OCI-LY3 (cell line): ENCODE measurements at regions not wholly inside any gene's neighbourhood (a gene's known extent, or its start where the extent isn't known, plus 50 kb on each side); places are given as distances from the start of the nearest gene placed in this dataset.

Experiments used
- H2AFZ ChIP-seq: fragments of 200-600, 300-600 bp; shearing (Covaris generic); 2 replicates; pipeline ENCODE4 v1.6.0; 2014; ENCODE audit warnings: antibody characterized with exemption, low read depth, low read length
- H3K27ac ChIP-seq: fragments of 200-600, 300-600 bp; sonication (generic); 2 replicates; pipeline ENCODE4 v1.5.1; 2014; ENCODE audit warnings: mild to moderate bottlenecking, low read length, moderate library complexity, mixed read lengths
- H3K27me3 ChIP-seq: fragments of 200-600, 300-600 bp; sonication (generic); 2 replicates; pipeline ENCODE4 v1.6.1; 2014; ENCODE audit warnings: low read depth, low read length, mixed read lengths
- H3K36me3 ChIP-seq: fragments of 200-600, 300-600 bp; sonication (generic); replicated peaks from 2 replicates; pipeline ENCODE3; 2014; ENCODE audit warnings: low read depth, low read length, mixed read lengths
- H3K4me1 ChIP-seq: fragments of 300-600, 200-600 bp; sonication (generic); 2 replicates; pipeline ENCODE4 v1.6.1; 2014; ENCODE audit warnings: low read length, mixed read lengths
- H3K4me2 ChIP-seq: fragments of 200-600, 300-600 bp; sonication (generic); 2 replicates; pipeline ENCODE4 v1.6.1; 2014; ENCODE audit warnings: low read length, mixed read lengths
- H3K4me3 ChIP-seq: fragments of 300-600, 200-600 bp; sonication (generic); 2 replicates; pipeline ENCODE4 v1.5.1; 2014; ENCODE audit warnings: antibody characterized with exemption, mild to moderate bottlenecking, low read length, moderate library complexity
- H3K79me2 ChIP-seq: fragments of 300-600, 200-600 bp; shearing (Covaris generic); 2 replicates; pipeline ENCODE4 v1.6.1; 2014; ENCODE audit warnings: mild to moderate bottlenecking, low read length, mixed read lengths
- H3K9ac ChIP-seq: fragments of 300-600, 200-600 bp; shearing (Covaris generic); 2 replicates; pipeline ENCODE4 v1.6.0; 2014; ENCODE audit warnings: mild to moderate bottlenecking, low read length, moderate library complexity
- H3K9me3 ChIP-seq: fragments of 200-600, 300-600 bp; shearing (Covaris generic); 2 replicates; pipeline ENCODE4 v1.6.1; 2014; ENCODE audit warnings: low read length, mixed read lengths; ENCODE audit not compliant: insufficient read depth
- H4K20me1 ChIP-seq: fragments of 200-600, 300-600 bp; sonication (generic); 2 replicates; pipeline ENCODE4 v1.6.1; 2016; ENCODE audit warnings: low read length, mixed read lengths; ENCODE audit not compliant: insufficient read depth
- CTCF ChIP-seq: fragments of 200-600, 300-600 bp; sonication (generic); IDR thresholded peaks from 2 replicates; pipeline ENCODE4 v1.5.1; 2014; ENCODE audit warnings: antibody characterized with exemption, low read length, low read depth
- EZH2phosphoT487 ChIP-seq: fragments of 200-600 bp; shearing (Covaris generic); IDR thresholded peaks from 2 replicates; pipeline ENCODE4 v1.6.1; 2018; ENCODE audit warnings: antibody characterized with exemption, mixed run types, low read depth

GRCh38 chr5:10167806-10168205, 81.9 kb downstream of the ATPSCKMT start:
- Histone ChIP-seq H3K27ac (no peak overlapping the region), H3K27me3 (no peaks in the 10 kb centered on the region), H4K20me1 (no peaks in the 10 kb centered on the region), H3K4me2 (no peak overlapping the region), H3K4me3 (no peak overlapping the region), H3K9ac (no peak overlapping the region), H3K79me2 (no peaks in the 10 kb centered on the region), H2AFZ (no peak overlapping the region), H3K36me3 (no peaks in the 10 kb centered on the region), H3K9me3 (no peaks in the 10 kb centered on the region), H3K4me1 (0 out of 2 replicates have a peak, but pooled peaks cover 4% of the 10 kb centered on the region)
- no peak for TF ChIP-seq CTCF
- TF ChIP-seq EZH2phosphoT487, result no peak

GRCh38 chr5:10166392-10166791, 83.3 kb downstream of the ATPSCKMT start:
- Histone ChIP-seq H3K9me3 (no peaks in the 10 kb centered on the region), H3K9ac (no peak overlapping the region), H2AFZ (no peak overlapping the region), H3K4me1 (no peaks in the 10 kb centered on the region), H3K4me3 (no peak overlapping the region), H4K20me1 (no peaks in the 10 kb centered on the region), H3K79me2 (no peaks in the 10 kb centered on the region), H3K27me3 (no peaks in the 10 kb centered on the region), H3K36me3 (no peaks in the 10 kb centered on the region), H3K4me2 (no peak overlapping the region), H3K27ac (no peak overlapping the region)
- TF ChIP-seq EZH2phosphoT487 (no peak), CTCF (no peak)

DNA sequence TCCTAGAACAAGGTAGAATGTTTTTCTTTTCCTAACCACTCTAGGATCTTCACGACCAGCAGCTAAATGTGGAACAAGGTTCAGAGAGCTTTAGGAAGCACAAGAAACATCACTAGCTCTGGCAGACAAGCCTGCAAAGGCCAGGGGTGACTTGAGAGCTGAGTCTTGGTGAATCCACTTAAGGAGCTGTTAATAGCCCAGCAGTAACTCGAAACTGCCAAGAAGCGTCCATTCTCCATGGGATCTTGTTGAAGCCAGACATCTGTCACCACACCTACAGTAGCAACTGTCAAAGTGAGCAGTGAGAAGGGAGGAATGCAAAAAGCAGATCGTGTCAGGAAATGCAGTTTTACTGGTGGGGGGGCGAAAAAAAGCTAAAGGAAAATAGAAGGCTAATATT, 87.2 kb downstream of the ATPSCKMT start:
- no peaks in the 10 kb centered on the region for H3K4me1 ChIP-seq
- no peak overlapping the region for H2AFZ ChIP-seq
- H3K4me2 ChIP-seq, result no peak overlapping the region
- H3K9me3 ChIP-seq, result no peaks in the 10 kb centered on the region
- H3K4me3 ChIP-seq, result no peak overlapping the region
- no peaks in the 10 kb centered on the region for H3K79me2 ChIP-seq
- H3K27ac ChIP-seq, result no peak overlapping the region
- no peak for TF ChIP-seq EZH2phosphoT487
- TF ChIP-seq CTCF, result no peak
- no peaks in the 10 kb centered on the region for H3K27me3 ChIP-seq
- no peaks in the 10 kb centered on the region for H4K20me1 ChIP-seq
- no peaks in the 10 kb centered on the region for H3K36me3 ChIP-seq
- no peak overlapping the region for H3K9ac ChIP-seq

DNA sequence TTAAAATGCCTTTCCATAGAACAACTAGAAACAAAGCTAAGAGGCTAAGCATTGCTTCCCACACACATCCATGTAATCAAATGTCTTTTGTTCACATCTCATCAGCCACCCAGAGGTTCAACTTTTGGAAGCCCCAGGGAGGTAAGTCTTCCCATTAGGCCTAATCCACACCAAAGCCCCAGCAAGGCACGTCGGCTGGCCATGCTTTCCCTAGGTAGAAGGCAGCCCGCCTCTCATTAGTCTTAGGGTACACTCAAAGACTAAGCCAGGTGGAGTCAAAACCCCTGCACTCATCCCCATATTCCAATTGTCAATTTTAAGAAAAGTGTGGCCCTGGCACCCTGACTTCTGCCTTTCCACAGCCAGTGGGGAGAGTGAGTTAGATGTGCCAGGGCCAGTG, 87.9 kb downstream of the ATPSCKMT start:
- Histone ChIP-seq H3K27ac (no peak overlapping the region), H4K20me1 (no peaks in the 10 kb centered on the region), H3K4me3 (no peak overlapping the region), H3K9me3 (no peaks in the 10 kb centered on the region), H3K27me3 (no peaks in the 10 kb centered on the region), H3K9ac (no peak overlapping the region), H3K4me1 (no peaks in the 10 kb centered on the region), H3K4me2 (no peak overlapping the region), H2AFZ (no peak overlapping the region), H3K79me2 (no peaks in the 10 kb centered on the region), H3K36me3 (no peaks in the 10 kb centered on the region)
- TF ChIP-seq EZH2phosphoT487 (no peak), CTCF (no peak)
